ENCODE measurements at regions not wholly inside any gene's neighbourhood (a gene's known extent, or its start where the extent isn't known, plus 50 kb on each side); places are given as distances from the start of the nearest gene placed in this dataset.

- peaks cover 0 to 16% (median 0%) of the 10 kb centered on the region in 12 donors for H3K4me1 ChIP-seq
- H3K27ac ChIP-seq, result peak overlapping the region in 9 of 12 donors; percentile 0 to 59 (median 33)
- H3K4me3 ChIP-seq, result no peak overlapping the region
- DNase-seq, result no peak
- peaks cover 0 to 18% (median 0%) of the 10 kb centered on the region in 12 donors for H3K9me3 ChIP-seq
- intact Hi-C loops (cut with DNase I), result loop anchor here (2.0 to 10.0 kb wide), 5 partner anchors 135 to 145 kb away; no protein-coding TSS in a partner anchor
- no peak for TF ChIP-seq CTCF (IDR thresholded peaks at IDR 0.05)
- no peak for TF ChIP-seq POLR2A (IDR thresholded peaks at IDR 0.05)
- 60 to 70% (median 62%) methylated on average over 4 of the region's 4 CpGs for WGBS, 4 donors
- no peaks in the 10 kb centered on the region for H3K36me3 ChIP-seq
- H3K27me3 ChIP-seq, result peaks cover 0 to 12% (median 0%) of the 10 kb centered on the region in 9 donors
- ATAC-seq, result peak in 1 of 4 donors; percentile 45
Observed at GRCh38 chrX:109857584-109858228, 124.6 kb upstream of the ACSL4 start.

GRCh38 chrX:109858602-109859341 is 125.7 kb upstream of the ACSL4 start:
- intact Hi-C loops (cut with DNase I), result loop anchor here in 8 of 10 donors (5.0 to 10.0 kb wide), 4 partner anchors 136 to 146 kb away; no protein-coding TSS in a partner anchor
- no peak overlapping the region for H3K4me3 ChIP-seq

GRCh38 chrX:109859651-109860050 is 126.6 kb upstream of the ACSL4 start:
- Histone ChIP-seq H3K27ac (no peak overlapping the region), H3K27me3 (peaks cover 0 to 12% (median 0%) of the 10 kb centered on the region in 9 donors), H3K9me3 (peaks cover 0 to 2% (median 0%) of the 10 kb centered on the region in 12 donors), H3K36me3 (no peaks in the 10 kb centered on the region), H3K4me3 (no peak overlapping the region), H3K4me1 (peaks cover 0 to 16% (median 0%) of the 10 kb centered on the region in 12 donors)
- intact Hi-C loops (cut with DNase I), result loop anchor here in 8 of 10 donors (5.0 to 10.0 kb wide), 4 partner anchors 137 to 147 kb away; no protein-coding TSS in a partner anchor
- TF ChIP-seq POLR2A (IDR thresholded peaks at IDR 0.05), result no peak
- no peak for TF ChIP-seq CTCF (IDR thresholded peaks at IDR 0.05)
- WGBS, 4 donors, result 48 to 61% (median 60%) methylated on average over 2 of the region's 2 CpGs
- ATAC-seq (no peak), DNase-seq (no peak)

More at GRCh38 chrX:109858602-109859341, 125.7 kb upstream of the ACSL4 start:
- Histone ChIP-seq H3K27ac (peak overlapping the region in 3 of 12 donors; percentile 17 to 57 (median 27)), H3K9me3 (peaks cover 0 to 10% (median 0%) of the 10 kb centered on the region in 12 donors), H3K4me1 (peaks cover 0 to 16% (median 0%) of the 10 kb centered on the region in 12 donors), H3K27me3 (peaks cover 0 to 12% (median 0%) of the 10 kb centered on the region in 9 donors), H3K36me3 (no peaks in the 10 kb centered on the region)
- ATAC-seq, result no peak
- TF ChIP-seq CTCF (IDR thresholded peaks at IDR 0.05) (no peak), POLR2A (IDR thresholded peaks at IDR 0.05) (no peak)
- 71 to 89% (median 81%) methylated on average over 5 of the region's 5 CpGs for WGBS, 4 donors
- DNase-seq, result no peak

DNA sequence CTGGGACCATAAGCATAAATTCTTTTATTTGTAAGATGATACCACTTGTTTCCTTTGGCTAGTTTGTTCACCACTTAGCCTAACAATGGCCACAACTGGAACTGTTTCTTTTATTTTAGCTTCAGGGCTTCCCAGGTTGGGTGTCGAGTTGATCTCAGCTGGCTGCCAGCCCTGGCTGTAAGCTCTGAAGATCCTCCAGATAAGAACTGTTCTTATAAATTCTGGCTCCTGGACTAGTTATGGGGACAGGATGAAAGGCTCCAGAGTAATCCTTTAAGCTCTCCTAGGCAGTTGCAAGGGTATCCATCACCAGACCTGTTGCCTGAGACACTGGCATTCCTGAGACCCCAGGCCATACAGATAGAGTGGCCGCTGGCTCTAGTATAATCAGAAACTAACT is 129.4 kb upstream of the ACSL4 start:
- 23 to 68% (median 52%) methylated on average over 2 of the region's 2 CpGs for WGBS, 4 donors
- Histone ChIP-seq H3K9me3 (no peaks in the 10 kb centered on the region), H3K27me3 (peaks cover 0 to 12% (median 0%) of the 10 kb centered on the region in 9 donors), H3K36me3 (no peaks in the 10 kb centered on the region), H3K4me3 (no peak overlapping the region), H3K4me1 (peaks cover 0 to 4% (median 0%) of the 10 kb centered on the region in 12 donors), H3K27ac (no peak overlapping the region)
- DNase-seq, result no peak
- no peak for ATAC-seq
- TF ChIP-seq CTCF (IDR thresholded peaks at IDR 0.05) (no peak), POLR2A (IDR thresholded peaks at IDR 0.05) (no peak)
- intact Hi-C loops (cut with DNase I), result no loop called here
